C4-2B (cell line): ENCODE measurements at regions not wholly inside any gene's neighbourhood (a gene's known extent, or its start where the extent isn't known, plus 50 kb on each side); places are given as distances from the start of the nearest gene placed in this dataset.

Source experiments
- H3K27ac ChIP-seq: fragments of 450-650 bp; 2 replicates; pipeline ENCODE4 v1.5.1; 2017
- CTCF ChIP-seq: fragments of 450-650 bp; conservative IDR thresholded peaks from 2 replicates; pipeline ENCODE4 v1.5.1; 2017; ENCODE audit warnings: mild to moderate bottlenecking
- ZFX ChIP-seq: fragments of 450-650 bp; IDR thresholded peaks from 2 replicates; pipeline ENCODE4 v1.6.1; 2017

DNA sequence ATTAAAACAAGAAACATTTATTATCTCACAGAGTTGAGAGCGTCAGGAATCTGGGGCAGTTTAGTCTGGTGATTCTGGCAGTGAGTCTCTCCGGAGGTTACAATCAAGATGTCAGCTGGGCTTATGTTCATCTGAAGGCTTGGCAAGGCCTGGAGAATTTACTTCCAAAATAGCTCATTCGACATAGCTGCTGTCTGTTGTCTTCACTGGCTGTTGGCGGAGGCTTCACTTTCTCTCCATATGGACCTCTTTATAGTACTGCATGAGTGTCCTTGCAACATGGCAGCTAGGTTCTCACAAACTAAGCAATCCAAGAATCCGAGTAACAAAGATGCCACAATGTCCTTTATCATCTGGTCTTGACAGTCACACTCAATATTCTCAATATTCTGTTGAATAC, 70.2 kb upstream of the ADGRL3 start:
- H3K27ac ChIP-seq: no peak overlapping the region
- TF ChIP-seq ZFX (no peak), CTCF (no peak)

DNA sequence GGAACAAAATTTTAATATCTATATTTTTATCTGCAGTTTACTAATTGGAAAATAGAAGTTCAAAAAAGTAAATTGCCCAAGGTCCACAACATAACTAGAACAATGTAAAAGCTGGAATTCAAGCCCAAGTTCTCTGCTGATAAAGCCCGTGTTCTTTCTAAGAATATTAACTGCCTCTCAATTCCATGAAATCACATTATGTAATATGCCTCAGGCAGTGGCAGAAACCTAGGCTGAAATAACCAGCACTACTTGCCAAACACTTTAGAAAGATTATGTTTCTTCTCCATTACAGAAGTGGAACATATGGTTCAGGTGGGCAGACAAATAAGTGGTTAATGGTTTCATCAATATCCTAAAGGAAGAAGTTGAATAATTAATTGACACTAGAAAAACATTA, 56.7 kb upstream of the ADGRL3 start:
- no peak overlapping the region for H3K27ac ChIP-seq
- TF ChIP-seq ZFX (no peak), CTCF (no peak)

- TF ChIP-seq ZFX: no peak
- TF ChIP-seq CTCF: no peak
- H3K27ac ChIP-seq: no peak overlapping the region
These were observed 50.8 kb upstream of the ADGRL3 start for GRCh38 chr4:61149278-61149677.
